Progenitor cell of endocrine pancreas (in vitro differentiated cells): ENCODE measurements at regions not wholly inside any gene's neighbourhood (a gene's known extent, or its start where the extent isn't known, plus 50 kb on each side); places are given as distances from the start of the nearest gene placed in this dataset.

Source experiments
- DNase-seq: peaks from one replicate; pipeline ENCODE4 v3.0.0; 2021; ENCODE audit warnings: low spot score; ENCODE audit not compliant: unreplicated experiment
- H3K27ac Mint-ChIP-seq: 2 replicates; pipeline ENCODE4 v1.8.0; 2021; ENCODE audit warnings: mild to moderate bottlenecking, moderate library complexity, mixed read lengths
- H3K27me3 Mint-ChIP-seq: 2 replicates; pipeline ENCODE4 v1.8.0; 2021; ENCODE audit warnings: mixed read lengths
- H3K36me3 Mint-ChIP-seq: 2 replicates; pipeline ENCODE4 v1.8.0; 2022; ENCODE audit warnings: mixed read lengths; ENCODE audit not compliant: insufficient read depth
- H3K4me1 Mint-ChIP-seq: 2 replicates; pipeline ENCODE4 v1.8.0; 2021; ENCODE audit warnings: low read depth, mixed read lengths
- H3K4me3 Mint-ChIP-seq: 2 replicates; pipeline ENCODE4 v1.8.0; 2021; ENCODE audit warnings: low read depth, mild to moderate bottlenecking, moderate library complexity, mixed read lengths
- H3K9me3 Mint-ChIP-seq: 2 replicates; pipeline ENCODE4 v1.8.0; 2021; ENCODE audit warnings: low read depth, mixed read lengths
- CTCF ChIP-seq: fragments of 200-600 bp; sonication (generic); IDR thresholded peaks from one replicate; pipeline ENCODE4 v1.5.0; 2021; ENCODE audit warnings: antibody characterized with exemption, mild to moderate bottlenecking; ENCODE audit not compliant: unreplicated experiment

DNA sequence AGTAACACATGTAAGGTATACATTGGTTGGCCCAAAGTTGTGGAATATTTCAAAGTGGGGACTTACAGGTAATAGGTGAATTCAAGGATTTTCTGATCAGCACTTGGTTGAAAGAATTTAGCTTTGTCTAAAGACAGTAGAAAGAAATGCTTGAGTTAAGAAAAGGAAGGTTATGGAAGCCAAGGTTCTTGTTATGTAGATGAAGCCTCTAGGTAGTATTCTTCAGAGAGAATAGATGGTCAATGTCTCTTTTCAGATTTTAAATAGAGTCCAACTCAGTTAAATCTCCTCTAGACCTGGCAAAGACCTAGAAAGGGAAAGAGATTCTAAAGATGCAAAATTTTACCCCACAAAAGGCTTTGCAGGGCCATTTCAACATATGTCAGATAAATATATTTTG is 157.4 kb downstream of the ANKRD30B start:
- Mint-ChIP-seq H3K4me3 (no peak overlapping the region), H3K4me1 (no peaks in the 10 kb centered on the region), H3K27ac (no peak overlapping the region), H3K27me3 (no peaks in the 10 kb centered on the region), H3K9me3 (peaks cover 69% of the 10 kb centered on the region), H3K36me3 (peaks cover 2% of the 10 kb centered on the region)
- DNase-seq = no peak
- TF ChIP-seq CTCF = no peak

DNA sequence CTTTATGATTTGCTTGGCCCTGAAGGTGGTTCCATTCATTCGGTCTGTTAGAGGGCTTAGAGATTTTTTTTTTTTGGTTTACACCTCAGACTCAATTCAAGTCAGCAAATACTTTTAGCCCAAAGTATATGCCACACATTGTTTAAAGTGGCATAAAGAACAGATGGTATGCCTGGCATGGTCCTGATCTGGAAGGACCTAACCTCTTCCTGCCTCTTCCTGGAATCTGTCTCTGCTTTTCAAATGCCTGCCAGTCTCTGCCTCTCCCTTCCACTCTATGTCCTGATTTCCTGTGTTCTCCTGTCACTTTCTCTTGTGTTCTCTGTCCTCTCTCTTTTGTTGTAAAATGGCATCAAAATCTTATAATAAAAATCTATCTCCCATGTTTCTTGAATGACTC is 158.0 kb downstream of the ANKRD30B start:
- Mint-ChIP-seq H3K9me3 (peaks cover 70% of the 10 kb centered on the region), H3K27me3 (no peaks in the 10 kb centered on the region), H3K27ac (no peak overlapping the region), H3K36me3 (peaks cover 2% of the 10 kb centered on the region), H3K4me3 (no peak overlapping the region), H3K4me1 (no peaks in the 10 kb centered on the region)
- DNase-seq = no peak
- no peak for TF ChIP-seq CTCF

DNA sequence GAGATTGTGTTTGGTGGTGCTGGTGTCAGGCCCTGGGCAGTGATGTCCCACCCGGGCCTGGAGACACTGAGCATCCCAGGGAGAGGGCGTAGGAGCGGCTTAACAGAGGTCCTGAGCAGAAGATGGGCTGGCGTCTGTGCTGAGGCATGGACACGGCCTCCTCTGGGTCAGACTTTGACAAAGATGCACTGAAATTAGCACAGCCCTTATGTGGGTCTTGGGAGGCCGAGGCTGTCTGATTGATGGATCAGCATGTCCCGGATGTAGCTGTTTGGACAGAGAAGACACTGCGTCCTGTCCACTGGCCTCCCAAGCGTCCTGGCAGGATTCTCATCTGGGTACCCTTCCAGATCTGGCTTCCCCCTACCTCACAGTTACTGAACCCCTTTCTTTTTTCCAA is 159.4 kb downstream of the ANKRD30B start:
- peaks cover 82% of the 10 kb centered on the region for H3K9me3 Mint-ChIP-seq
- DNase-seq = no peak
- H3K4me1 Mint-ChIP-seq = no peaks in the 10 kb centered on the region
- no peak for TF ChIP-seq CTCF
- peaks cover 2% of the 10 kb centered on the region for H3K36me3 Mint-ChIP-seq
- H3K27ac Mint-ChIP-seq = no peak overlapping the region
- no peaks in the 10 kb centered on the region for H3K27me3 Mint-ChIP-seq
- no peak overlapping the region for H3K4me3 Mint-ChIP-seq

GRCh38 chr18:14908541-14908940 is 160.6 kb downstream of the ANKRD30B start:
- no peak for DNase-seq
- TF ChIP-seq CTCF = no peak
- Mint-ChIP-seq H3K27me3 (no peaks in the 10 kb centered on the region), H3K36me3 (peaks cover 2% of the 10 kb centered on the region), H3K27ac (no peak overlapping the region), H3K9me3 (peaks cover 78% of the 10 kb centered on the region), H3K4me3 (no peak overlapping the region), H3K4me1 (no peaks in the 10 kb centered on the region)

DNA sequence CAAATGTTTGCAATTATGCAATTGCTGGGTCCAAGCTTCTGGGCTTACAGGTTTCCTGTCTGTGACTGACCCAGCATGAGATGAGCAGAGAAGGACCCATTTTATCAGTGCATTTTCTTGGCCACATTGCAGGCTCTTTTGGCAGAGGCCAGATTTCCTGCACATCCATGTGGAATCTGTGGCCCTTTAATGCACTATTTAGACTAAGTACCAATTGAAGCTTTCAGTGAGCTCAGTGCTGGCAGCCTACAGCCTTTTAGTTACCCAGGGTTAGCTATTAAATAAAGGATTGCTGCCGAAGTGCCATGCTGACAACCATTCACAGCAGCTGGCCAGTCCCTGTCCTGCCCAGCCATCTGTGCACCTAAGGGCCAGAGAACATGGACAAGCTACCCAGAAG is 165.0 kb downstream of the ANKRD30B start:
- no peaks in the 10 kb centered on the region for H3K4me1 Mint-ChIP-seq
- no peak for DNase-seq
- no peak for TF ChIP-seq CTCF
- H3K9me3 Mint-ChIP-seq = peaks cover 56% of the 10 kb centered on the region
- no peak overlapping the region for H3K4me3 Mint-ChIP-seq
- no peak overlapping the region for H3K27ac Mint-ChIP-seq
- no peaks in the 10 kb centered on the region for H3K27me3 Mint-ChIP-seq
- H3K36me3 Mint-ChIP-seq = peaks cover 3% of the 10 kb centered on the region
